C4-2B (cell line): ENCODE measurements at regions not wholly inside any gene's neighbourhood (a gene's known extent, or its start where the extent isn't known, plus 50 kb on each side); places are given as distances from the start of the nearest gene placed in this dataset.

Experiments
- CTCF ChIP-seq: fragments of 450-650 bp; conservative IDR thresholded peaks from 2 replicates; pipeline ENCODE4 v1.5.1; 2017; ENCODE audit warnings: mild to moderate bottlenecking
- ZFX ChIP-seq: fragments of 450-650 bp; IDR thresholded peaks from 2 replicates; pipeline ENCODE4 v1.6.1; 2017

DNA sequence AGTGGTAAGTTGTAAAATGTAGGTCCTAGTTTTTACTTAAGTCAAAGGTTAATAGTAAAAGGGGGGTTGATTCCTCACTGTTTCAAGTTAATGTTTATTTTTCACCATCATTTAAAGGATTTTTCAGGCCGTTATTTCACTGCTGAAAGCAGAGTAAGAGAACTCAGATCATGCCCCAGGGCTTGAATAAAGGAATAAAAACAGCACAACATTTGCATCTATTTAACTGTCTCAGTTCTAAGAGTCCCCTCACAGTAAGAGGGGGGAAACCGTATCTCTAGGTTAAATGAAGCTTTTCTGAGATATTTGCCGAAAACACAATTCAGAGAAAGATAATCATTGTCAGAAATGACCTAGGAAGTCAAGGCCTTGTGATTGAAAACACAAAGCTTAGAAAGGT is 138.2 kb upstream of the KCTD1 start:
- TF ChIP-seq CTCF (no peak), ZFX (no peak)
